SK-N-SH treated with all-trans-retinoic acid at 6 μM for 48 hours (cell line): ENCODE measurements at regions not wholly inside any gene's neighbourhood (a gene's known extent, or its start where the extent isn't known, plus 50 kb on each side); places are given as distances from the start of the nearest gene placed in this dataset.

Source experiments
- ATAC-seq: fragments of 200-7000 bp; cut with Tn5 transposase; 3 replicates; pipeline ENCODE4 v1.9.1; 2020; ENCODE audit warnings: mild to moderate bottlenecking, moderate library complexity
- ESRRG ChIP-seq: fragments of 250-450 bp; sonication (Bioruptor Pico); IDR thresholded peaks from 2 replicates; pipeline ENCODE4 v1.6.1; 2021; ENCODE audit warnings: mild to moderate bottlenecking
- GLIS3 ChIP-seq: fragments of 250-450 bp; sonication (Bioruptor Pico); IDR thresholded peaks from 2 replicates; pipeline ENCODE4 v1.5.0; 2020; ENCODE audit warnings: mild to moderate bottlenecking, moderate library complexity
- ISL1 ChIP-seq: fragments of 250-450 bp; sonication (Bioruptor Pico); IDR thresholded peaks from 2 replicates; pipeline ENCODE4 v2.1.2; 2022; ENCODE audit warnings: mild to moderate bottlenecking, moderate library complexity
- OSR1 ChIP-seq: fragments of 250-450 bp; sonication (Bioruptor Pico); IDR thresholded peaks from 2 replicates; pipeline ENCODE4 v1.8.0; 2022; ENCODE audit warnings: moderate library complexity, mild to moderate bottlenecking, inconsistent platforms
- PATZ1 ChIP-seq: fragments of 250-450 bp; sonication (Bioruptor Pico); IDR thresholded peaks from 2 replicates; pipeline ENCODE4 v1.8.0; 2020; ENCODE audit warnings: mild to moderate bottlenecking, moderate library complexity, borderline replicate concordance
- POU6F1 ChIP-seq: fragments of 250-450 bp; sonication (Bioruptor Pico); IDR thresholded peaks from 2 replicates; pipeline ENCODE4 v1.8.0; 2021; ENCODE audit warnings: low read depth, mild to moderate bottlenecking, moderate library complexity, borderline replicate concordance
- PPARA ChIP-seq: fragments of 250-450 bp; sonication (Bioruptor Pico); IDR thresholded peaks from 2 replicates; pipeline ENCODE4 v1.5.0; 2020; ENCODE audit warnings: mild to moderate bottlenecking, borderline replicate concordance
- RARB ChIP-seq: fragments of 250-450 bp; sonication (Bioruptor Pico); IDR thresholded peaks from 2 replicates; pipeline ENCODE4 v1.8.0; 2021; ENCODE audit warnings: mild to moderate bottlenecking, moderate library complexity
- SNAI2 ChIP-seq: fragments of 250-450 bp; sonication (Bioruptor Pico); IDR thresholded peaks from 2 replicates; pipeline ENCODE4 v1.5.0; 2020; ENCODE audit warnings: mild to moderate bottlenecking, moderate library complexity
- TCF4 ChIP-seq: fragments of 250-450 bp; sonication (Bioruptor Pico); IDR thresholded peaks from 2 replicates; pipeline ENCODE4 v1.8.0; 2021; ENCODE audit warnings: mild to moderate bottlenecking, moderate library complexity, borderline replicate concordance
- TOX ChIP-seq: fragments of 250-450 bp; sonication (Bioruptor Pico); IDR thresholded peaks from 2 replicates; pipeline ENCODE4 v1.8.0; 2021; ENCODE audit warnings: mild to moderate bottlenecking, moderate library complexity, borderline replicate concordance
- TSHZ2 ChIP-seq: fragments of 250-450 bp; sonication (Bioruptor Pico); IDR thresholded peaks from 2 replicates; pipeline ENCODE4 v1.5.0; 2020; ENCODE audit warnings: mild to moderate bottlenecking, moderate library complexity
- ZC3H10 ChIP-seq: fragments of 250-450 bp; sonication (Bioruptor Pico); IDR thresholded peaks from 2 replicates; pipeline ENCODE4 v1.5.1; 2021; ENCODE audit warnings: mild to moderate bottlenecking, moderate library complexity
- ZFP3 ChIP-seq: fragments of 250-450 bp; sonication (Bioruptor Pico); IDR thresholded peaks from 2 replicates; pipeline ENCODE4 v1.5.0; 2020; ENCODE audit warnings: mild to moderate bottlenecking, moderate library complexity
- ZNF565 ChIP-seq: fragments of 450-650 bp; formaldehyde crosslinking; conservative IDR thresholded peaks from 2 replicates; pipeline ENCODE4 v1.5.0; 2020; ENCODE audit warnings: low read depth, mild to moderate bottlenecking, moderate library complexity
- ZNF70 ChIP-seq: fragments of 450-650 bp; formaldehyde crosslinking; IDR thresholded peaks from 2 replicates; pipeline ENCODE4 v1.5.0; 2020; ENCODE audit warnings: mild to moderate bottlenecking, moderate library complexity
- ZNF8 ChIP-seq: fragments of 450-650 bp; formaldehyde crosslinking; IDR thresholded peaks from 2 replicates; pipeline ENCODE4 v1.5.0; 2020; ENCODE audit warnings: mild to moderate bottlenecking, moderate library complexity
- TF ChIP-seq, protein P1 (sequence below): fragments of 250-450 bp; sonication (Bioruptor Pico); IDR thresholded peaks from 2 replicates; pipeline ENCODE4 v1.5.1; 2021; ENCODE audit warnings: mild to moderate bottlenecking, moderate library complexity

DNA sequence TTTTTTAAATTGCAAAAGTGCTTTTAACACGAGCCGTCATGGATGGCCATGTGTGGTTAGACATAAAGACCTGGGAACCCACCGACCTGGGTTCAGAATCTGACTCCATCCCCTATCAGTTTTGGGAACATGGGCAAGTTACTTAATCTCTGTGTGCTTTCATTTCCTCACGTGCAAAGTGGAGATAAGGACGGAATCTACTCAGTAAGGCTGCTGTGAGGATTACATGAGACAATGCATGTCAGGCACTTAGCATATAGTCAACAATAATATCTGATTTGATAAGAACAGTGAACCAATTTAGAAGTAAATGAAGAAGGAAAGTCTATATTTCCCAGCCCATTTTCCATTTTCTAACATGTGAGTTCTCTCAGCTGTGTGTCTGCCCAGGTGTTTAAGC is 235.4 kb downstream of the SUDS3 start:
- TF ChIP-seq ZNF70: no peak
- TF ChIP-seq ISL1: no peak
- no peak for TF ChIP-seq OSR1 (CRISPR knock-in tag)
- TF ChIP-seq, protein P1, sequence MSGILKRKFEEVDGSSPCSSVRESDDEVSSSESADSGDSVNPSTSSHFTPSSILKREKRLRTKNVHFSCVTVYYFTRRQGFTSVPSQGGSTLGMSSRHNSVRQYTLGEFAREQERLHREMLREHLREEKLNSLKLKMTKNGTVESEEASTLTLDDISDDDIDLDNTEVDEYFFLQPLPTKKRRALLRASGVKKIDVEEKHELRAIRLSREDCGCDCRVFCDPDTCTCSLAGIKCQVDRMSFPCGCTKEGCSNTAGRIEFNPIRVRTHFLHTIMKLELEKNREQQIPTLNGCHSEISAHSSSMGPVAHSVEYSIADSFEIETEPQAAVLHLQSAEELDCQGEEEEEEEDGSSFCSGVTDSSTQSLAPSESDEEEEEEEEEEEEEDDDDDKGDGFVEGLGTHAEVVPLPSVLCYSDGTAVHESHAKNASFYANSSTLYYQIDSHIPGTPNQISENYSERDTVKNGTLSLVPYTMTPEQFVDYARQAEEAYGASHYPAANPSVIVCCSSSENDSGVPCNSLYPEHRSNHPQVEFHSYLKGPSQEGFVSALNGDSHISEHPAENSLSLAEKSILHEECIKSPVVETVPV (CRISPR knock-in tag): no peak
- no peak for TF ChIP-seq TOX (CRISPR knock-in tag)
- TF ChIP-seq TSHZ2 (CRISPR knock-in tag): no peak
- no peak for TF ChIP-seq RARB (CRISPR knock-in tag)
- no peak for ATAC-seq

DNA sequence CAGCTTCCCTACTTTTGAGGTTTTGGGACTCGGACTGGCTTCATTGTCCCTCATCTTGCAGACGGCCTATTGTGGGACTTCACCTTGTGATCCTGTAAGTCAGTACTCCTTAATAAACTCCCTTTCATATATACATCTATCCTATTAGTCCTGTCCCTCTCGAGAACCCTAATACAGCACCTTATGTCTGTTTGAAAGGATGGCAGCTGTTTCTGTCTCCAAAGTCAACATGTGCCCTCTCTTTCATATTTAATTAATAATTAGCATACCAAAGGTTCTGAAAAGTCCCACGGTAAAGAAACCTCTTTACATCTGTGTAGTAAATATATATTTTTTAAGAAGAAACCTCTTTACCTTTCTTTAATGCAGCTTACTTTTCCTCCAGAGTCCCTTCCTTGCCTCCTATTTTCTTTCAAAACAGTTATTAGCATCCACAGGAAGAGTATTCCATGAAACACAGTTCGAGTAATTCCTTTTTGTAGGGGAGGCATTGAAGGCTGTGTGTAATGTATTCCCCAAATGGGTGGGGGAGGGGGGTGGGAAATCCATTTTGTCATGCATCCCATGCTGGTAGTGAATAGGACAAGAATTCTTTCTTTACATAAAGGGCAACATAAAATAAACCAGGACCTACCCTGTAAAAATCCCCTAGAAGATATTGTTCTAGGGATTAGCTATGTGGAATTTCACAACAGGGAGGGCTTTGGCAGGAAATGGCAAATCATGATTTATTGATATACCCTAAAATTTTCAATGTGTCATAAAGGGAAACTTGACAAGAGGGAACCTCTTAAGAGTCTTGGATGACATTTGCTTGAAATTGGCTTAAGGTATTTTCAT is 241.5 kb downstream of the SUDS3 start:
- TF ChIP-seq, protein P1 (CRISPR knock-in tag): no peak
- no peak for TF ChIP-seq ZFP3 (CRISPR knock-in tag)
- no peak for TF ChIP-seq OSR1 (CRISPR knock-in tag)
- no peak for TF ChIP-seq RARB (CRISPR knock-in tag)
- TF ChIP-seq POU6F1 (CRISPR knock-in tag): no peak
- no peak for TF ChIP-seq ZNF565 (CRISPR knock-in tag)
- no peak for TF ChIP-seq SNAI2 (CRISPR knock-in tag)
- TF ChIP-seq TOX (CRISPR knock-in tag): no peak
- TF ChIP-seq ZNF8 (CRISPR knock-in tag): no peak

DNA sequence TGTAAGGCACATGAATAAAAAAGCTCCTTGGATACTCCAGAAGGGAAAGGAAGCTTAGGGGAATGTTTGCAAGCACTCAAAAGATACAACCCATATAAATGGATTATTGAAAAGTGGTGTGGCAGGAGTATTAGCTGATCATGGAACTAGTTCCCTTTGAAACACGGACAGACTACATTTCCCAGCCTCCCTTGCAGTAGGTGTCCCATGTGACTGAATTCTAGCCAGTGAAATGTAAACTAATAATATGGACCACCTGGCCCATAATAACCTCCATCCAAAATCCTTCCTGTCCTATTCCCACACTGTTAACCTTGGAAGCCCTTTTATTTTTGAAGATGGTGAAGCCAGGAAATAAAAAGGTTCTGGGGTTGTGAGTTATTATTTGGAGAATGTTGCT is 242.3 kb downstream of the SUDS3 start:
- ATAC-seq: no peak
- no peak for TF ChIP-seq TCF4
- no peak for TF ChIP-seq ESRRG
- TF ChIP-seq ZNF565 (CRISPR knock-in tag): no peak
- no peak for TF ChIP-seq POU6F1 (CRISPR knock-in tag)
- no peak for TF ChIP-seq PATZ1
- TF ChIP-seq ZFP3 (CRISPR knock-in tag): no peak
- no peak for TF ChIP-seq GLIS3 (CRISPR knock-in tag)
- TF ChIP-seq ZNF8 (CRISPR knock-in tag): no peak
- TF ChIP-seq, protein P1 (CRISPR knock-in tag): no peak
- TF ChIP-seq ZNF70: no peak
- TF ChIP-seq PPARA: no peak
- no peak for TF ChIP-seq ZC3H10 (CRISPR knock-in tag)
- TF ChIP-seq RARB (CRISPR knock-in tag): no peak

More for the DNA sequence above, 241.5 kb downstream of the SUDS3 start:
- ATAC-seq: no peak
